Activated CD4-positive, CD25-positive, alpha-beta regulatory T cell treated with anti-CD3 and anti-CD28 coated beads, Interleukin-2, amount 50 U/mL, for 24 hours (primary cell): ENCODE measurements at regions not wholly inside any gene's neighbourhood (a gene's known extent, or its start where the extent isn't known, plus 50 kb on each side); places are given as distances from the start of the nearest gene placed in this dataset.

ENCODE experiments used
- ATAC-seq, 2 donors: fragments of 150-1000 bp; cut with Tn5 transposase; one replicate each; pipeline ENCODE4 v1.10.0; 2021; ENCODE audit warnings: mild to moderate bottlenecking in 1 of 2, moderate library complexity in 1 of 2

DNA sequence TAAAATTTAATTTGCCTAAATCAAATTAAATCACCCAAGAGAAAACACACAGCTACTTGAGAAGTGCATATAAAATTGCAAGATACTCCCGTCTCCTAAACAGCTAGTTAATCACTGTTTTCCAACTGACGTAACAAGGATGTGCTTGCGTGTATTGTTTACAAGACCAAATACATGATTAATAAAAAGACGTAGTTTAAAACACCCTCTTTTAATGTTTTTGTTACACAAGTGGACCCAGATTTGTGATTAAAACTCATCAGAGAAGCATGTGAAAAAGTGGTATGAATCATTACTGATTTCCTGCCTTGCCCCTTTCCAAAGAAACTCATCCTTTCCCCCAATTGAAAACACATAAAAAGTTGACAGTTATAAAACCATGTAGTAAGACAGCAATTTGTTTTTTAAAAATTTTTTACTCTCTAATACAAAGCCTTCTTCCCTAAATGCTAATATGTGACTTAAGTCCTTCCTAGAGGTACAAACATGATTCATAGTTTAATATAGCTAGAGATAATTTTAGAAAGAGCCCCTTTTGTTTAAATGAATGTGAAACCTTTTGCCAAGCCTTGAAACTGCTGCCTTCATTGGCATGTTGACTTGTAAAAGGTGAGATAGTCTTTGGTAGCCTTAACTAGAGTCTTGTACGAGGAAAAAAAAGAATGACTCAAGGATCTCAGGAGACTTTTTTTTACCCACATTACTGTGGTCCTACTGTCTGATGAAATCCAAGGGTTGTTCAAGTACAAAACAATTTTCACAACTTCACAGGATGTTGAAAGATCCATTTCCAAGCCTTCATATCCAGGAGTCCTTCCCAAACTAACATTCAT is 61.4 kb upstream of the FST start:
- no peak for ATAC-seq

DNA sequence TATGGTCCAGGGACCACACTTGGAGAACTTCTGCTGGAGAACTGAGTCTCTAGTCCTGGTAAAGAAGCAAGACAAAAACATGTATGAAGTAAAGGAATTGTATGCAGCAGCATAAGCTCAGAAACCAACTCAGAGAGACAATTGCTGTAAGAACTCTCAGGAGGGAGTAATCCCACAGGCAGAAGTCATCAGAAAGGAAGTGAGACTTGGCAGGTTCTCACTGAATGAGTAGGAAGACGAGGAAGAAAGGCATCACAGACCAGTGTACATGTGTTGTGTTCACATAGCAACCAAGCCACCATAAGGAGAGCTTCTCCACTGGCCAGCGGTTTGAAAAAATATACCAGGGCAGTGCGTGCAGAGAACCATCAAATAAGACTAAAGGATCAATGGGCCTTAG is 57.9 kb upstream of the FST start:
- ATAC-seq = no peak

DNA sequence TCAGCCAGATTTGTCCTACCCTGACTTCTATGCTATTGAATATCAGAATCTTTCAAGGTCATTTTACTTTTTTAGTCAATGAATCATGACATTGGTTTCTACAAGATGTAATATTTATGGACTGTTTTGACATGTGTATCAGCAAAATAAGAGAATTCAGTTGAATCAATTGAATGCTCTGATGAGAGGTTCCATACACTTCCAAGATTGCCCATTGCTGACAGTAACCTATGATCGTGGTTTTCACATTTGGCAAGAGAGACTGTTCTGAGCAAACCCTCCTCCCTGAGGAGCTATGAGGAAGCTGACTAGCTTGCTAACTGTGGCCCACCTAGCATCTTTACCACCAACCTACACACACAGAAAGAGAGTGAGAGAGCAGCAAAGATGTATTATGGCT is 56.7 kb upstream of the FST start:
- ATAC-seq = no peak

DNA sequence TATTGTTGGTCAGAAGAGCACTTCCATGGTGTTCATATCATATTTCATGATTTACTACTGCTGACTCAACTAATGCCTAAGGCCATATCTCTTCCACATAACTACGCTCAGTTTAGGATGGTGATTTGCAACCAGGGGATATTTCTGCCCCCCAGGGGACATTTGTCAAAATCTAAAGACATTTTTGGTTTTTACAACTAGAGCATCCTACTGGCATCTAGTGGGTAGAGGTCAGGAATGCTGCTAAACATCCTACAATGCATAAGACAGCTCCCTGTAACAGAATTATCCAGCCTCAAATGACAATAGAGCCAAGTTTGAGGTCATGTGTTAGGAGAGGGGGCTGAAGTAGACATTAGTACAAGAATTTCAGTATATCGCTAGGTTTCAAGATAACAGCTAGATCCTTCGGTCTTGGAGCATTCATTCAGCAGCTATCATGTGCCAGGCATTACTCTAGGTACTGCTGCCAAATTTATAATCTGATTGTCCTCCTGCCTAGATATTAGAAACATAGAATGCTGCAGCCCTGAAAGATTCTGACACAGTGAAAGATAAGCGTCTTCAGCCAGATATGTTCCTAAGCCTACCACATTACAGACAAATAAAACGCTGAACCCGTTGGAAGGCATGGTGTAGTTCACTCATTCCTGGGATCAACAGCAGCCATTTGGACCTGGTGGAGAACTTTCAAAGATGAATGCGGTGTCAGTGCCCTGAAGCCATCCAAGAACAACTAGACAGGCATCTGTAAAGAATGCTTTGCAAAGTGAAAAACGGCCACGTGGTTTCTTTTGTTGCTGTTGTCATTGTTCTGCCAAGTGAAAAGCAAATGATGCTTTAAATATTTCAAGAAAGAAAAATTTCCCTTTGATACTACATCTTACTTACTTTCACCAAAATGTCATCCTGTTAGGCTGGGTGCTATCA is 55.5 kb upstream of the FST start:
- ATAC-seq = no peak

DNA sequence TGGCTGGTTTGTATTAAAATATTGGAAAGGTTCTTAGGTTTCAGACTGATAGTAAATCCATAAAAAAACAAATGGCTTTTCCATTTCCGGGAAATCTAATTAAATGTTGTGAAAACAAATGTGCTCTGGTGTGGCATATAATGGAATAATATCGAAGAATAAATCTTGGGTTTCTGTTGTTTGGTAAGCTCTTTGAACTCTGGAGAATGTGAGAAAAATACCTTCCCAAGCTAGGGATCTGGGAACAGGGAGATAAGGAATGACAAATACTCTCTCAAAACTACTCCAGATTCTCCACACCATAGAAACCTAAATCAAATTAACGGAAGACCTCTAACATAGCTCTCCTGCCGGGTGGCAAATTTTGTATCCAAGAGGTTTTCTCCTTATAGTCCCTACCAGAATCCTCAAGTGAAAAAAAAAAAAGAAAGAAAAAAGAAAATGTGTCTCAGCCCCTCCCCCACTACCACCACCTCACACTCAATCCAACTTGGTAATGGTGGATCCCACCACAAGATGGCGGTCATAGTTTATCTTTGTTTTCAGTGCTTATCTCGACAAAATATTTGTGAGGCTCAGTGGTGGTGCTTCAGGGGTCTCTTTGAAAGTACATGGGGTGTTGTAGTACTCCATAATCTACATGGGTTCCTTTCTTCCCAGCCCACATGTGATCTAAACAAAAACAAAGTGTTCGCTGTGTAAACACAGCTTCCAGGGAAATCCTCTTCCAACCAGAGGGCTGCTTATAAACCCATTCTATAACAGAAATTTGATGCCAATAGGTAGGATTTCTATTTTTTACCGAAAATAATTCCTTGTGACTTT is 54.5 kb upstream of the FST start:
- no peak for ATAC-seq

DNA sequence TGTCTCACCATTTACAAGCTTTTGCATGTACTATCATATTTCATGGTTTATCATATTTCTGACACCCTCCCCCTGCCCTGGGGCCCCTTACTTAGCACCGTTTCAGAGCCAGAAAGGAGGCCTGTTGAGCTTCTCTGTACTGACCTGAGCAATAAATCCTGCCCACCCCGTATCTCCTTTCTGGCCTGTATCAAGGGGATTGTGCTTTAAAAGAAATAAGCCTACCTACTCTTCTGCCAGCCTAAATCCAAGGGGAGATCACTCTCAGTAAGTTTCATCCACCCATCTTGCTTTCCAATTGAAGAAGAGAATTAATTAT is 54.0 kb upstream of the FST start:
- ATAC-seq = no peak

DNA sequence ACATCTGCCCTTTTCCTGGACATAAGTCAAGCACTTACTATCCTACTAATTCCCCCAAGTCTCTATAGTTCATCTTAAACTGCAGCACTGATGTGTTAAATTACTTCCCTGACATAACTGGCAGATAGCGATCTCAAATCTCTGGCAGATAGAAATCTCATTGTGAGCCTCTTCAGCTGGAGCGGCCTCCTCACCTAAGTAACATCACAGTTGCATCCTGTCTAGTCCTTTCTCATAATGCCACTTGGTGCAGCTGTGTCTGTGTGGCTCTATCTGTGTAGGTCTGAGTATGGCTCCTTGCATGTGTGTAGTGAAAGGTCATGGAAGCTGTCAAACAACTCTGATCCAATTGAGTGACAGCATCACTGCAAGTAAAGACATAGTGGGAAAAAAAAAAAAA is 53.6 kb upstream of the FST start:
- ATAC-seq = no peak

DNA sequence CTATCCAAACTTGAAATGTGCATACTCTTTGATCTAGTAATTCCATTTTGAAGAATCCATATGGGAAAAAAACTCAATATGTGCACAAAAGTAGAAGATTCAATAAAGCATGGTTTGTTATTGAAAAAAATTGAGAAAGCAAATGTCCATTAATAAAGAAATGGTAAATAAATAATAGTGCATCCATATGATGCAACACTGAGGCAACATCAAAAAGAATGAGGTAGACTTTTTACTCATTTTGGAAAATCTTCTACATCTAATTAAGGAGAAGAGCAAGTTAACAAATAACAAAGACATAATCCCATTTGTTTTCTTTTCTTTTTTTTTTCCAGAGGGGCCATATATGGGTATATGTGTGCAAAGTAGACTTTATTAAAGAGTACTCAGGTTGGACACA is 52.5 kb upstream of the FST start:
- ATAC-seq = no peak

DNA sequence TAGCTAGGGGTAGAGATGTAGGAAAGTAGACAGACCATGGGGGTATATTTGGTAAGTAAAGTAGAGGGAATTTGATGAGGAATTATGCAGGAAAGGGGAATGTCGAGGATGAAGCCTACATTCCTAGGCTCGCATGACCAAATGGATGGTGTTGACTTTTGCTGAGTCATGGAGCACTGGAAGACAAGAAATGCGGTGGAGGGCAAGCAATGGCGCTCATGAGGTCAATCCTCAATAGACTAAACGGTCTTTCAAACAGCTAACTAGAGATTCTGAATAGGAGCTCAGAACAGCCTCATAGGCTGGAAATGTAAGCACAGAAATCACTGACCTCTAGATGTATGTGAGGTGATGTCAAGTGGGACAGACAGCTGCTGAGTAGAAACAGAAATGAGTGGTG is 50.7 kb upstream of the FST start:
- ATAC-seq = no peak

DNA sequence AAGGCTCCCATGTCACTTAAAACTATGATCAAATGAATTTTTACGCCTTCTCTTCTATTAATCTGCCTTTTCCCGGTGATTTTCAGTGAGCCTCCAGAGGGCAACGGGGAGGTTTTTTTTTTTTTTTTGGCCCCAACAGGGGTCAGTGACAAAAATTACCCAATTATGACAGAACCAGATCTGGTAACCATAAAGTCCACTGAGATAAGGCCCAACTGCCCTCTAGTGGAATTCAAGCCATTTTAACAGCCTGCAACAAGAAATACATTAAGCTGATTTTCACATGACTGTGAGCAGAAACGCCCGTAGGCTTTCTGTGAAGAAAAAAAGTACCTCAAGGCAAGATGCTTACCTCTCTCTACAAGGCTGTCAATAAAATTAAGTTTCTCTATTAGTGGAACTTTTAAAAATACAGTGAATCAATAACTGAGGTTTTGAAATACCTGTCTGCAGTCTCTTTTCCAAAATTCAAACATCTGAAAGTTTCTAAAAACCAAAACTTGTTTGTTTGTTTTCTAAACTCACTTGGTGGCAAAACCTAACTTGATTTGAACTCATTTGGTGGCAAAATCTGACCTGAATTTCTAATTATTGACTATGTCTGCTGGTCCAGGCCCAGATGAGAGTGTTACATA is 49.7 kb upstream of the FST start:
- ATAC-seq = no peak
